Trophoblast cell (in vitro differentiated cells and primary cell): ENCODE measurements at regions not wholly inside any gene's neighbourhood (a gene's known extent, or its start where the extent isn't known, plus 50 kb on each side); places are given as distances from the start of the nearest gene placed in this dataset.
"Not testable (repeated sequence)": the region's sequence is repeated elsewhere in the genome, so short reads cannot be mapped to it uniquely, and the experiment has no call there.

ENCODE experiments used
- DNase-seq, 2 donors: peaks; one replicate each; pipeline ENCODE4 v3.0.0-alpha.2; 2016
- H2AFZ ChIP-seq: 2 replicates; pipeline ENCODE4 v1.6.1; 2013; ENCODE audit warnings: low read length, moderate library complexity, mild to moderate bottlenecking; ENCODE audit not compliant: insufficient read depth, poor library complexity
- H2AK5ac ChIP-seq: 2 replicates; pipeline ENCODE4 v1.6.1; 2013; ENCODE audit warnings: mild to moderate bottlenecking, low read length
- H2BK120ac ChIP-seq: 2 replicates; pipeline ENCODE4 v1.6.1; 2013; ENCODE audit warnings: low read length, mild to moderate bottlenecking, moderate library complexity; ENCODE audit not compliant: insufficient read depth, poor library complexity
- H2BK12ac ChIP-seq: 2 replicates; pipeline ENCODE4 v1.6.1; 2013; ENCODE audit warnings: mild to moderate bottlenecking, low read length, moderate library complexity
- H2BK5ac ChIP-seq: 2 replicates; pipeline ENCODE4 v1.6.1; 2013; ENCODE audit warnings: low read length, low read depth, moderate library complexity, mild to moderate bottlenecking; ENCODE audit not compliant: poor library complexity
- H3K14ac ChIP-seq: 2 replicates; pipeline ENCODE4 v1.6.1; 2013; ENCODE audit warnings: mild to moderate bottlenecking, low read length
- H3K18ac ChIP-seq: 2 replicates; pipeline ENCODE4 v1.6.1; 2013; ENCODE audit warnings: mild to moderate bottlenecking, low read length
- H3K23ac ChIP-seq: 2 replicates; pipeline ENCODE4 v1.6.1; 2013; ENCODE audit warnings: low read length
- H3K27ac ChIP-seq: 2 replicates; pipeline ENCODE4 v1.5.1; 2013; ENCODE audit warnings: low read depth, mild to moderate bottlenecking, inconsistent platforms, low read length, moderate library complexity
- H3K27me3 ChIP-seq: 2 replicates; pipeline ENCODE4 v1.6.1; 2013; ENCODE audit warnings: inconsistent platforms, mild to moderate bottlenecking, low read length, moderate library complexity; ENCODE audit not compliant: insufficient read depth
- H3K36me3 ChIP-seq, 2 experiments: 1 replicate in 1 of 2; 2 replicates in 1 of 2; pipeline ENCODE4 v1.6.1; 2013; ENCODE audit warnings: low read length in 2 of 2, mild to moderate bottlenecking in 2 of 2, moderate library complexity in 1 of 2; ENCODE audit not compliant: insufficient read depth in 2 of 2, control insufficient read depth in 1 of 2
- H3K4ac ChIP-seq: 2 replicates; pipeline ENCODE4 v1.6.1; 2013; ENCODE audit warnings: low read depth, mild to moderate bottlenecking, low read length, moderate library complexity
- H3K4me1 ChIP-seq, 2 experiments: 1 replicate in 1 of 2; 2 replicates in 1 of 2; pipeline ENCODE4 v1.6.1; 2013; ENCODE audit warnings: low read length in 2 of 2, mild to moderate bottlenecking in 2 of 2, moderate library complexity in 1 of 2; ENCODE audit not compliant: insufficient read depth in 2 of 2, control insufficient read depth in 1 of 2
- H3K4me2 ChIP-seq: 2 replicates; pipeline ENCODE4 v1.6.1; 2013; ENCODE audit warnings: inconsistent platforms, mild to moderate bottlenecking, low read length, moderate library complexity
- H3K4me3 ChIP-seq: 2 replicates; pipeline ENCODE4 v1.5.1; 2013; ENCODE audit warnings: mild to moderate bottlenecking, low read depth, low read length, inconsistent platforms
- H3K79me1 ChIP-seq: one replicate; pipeline ENCODE4 v1.6.1; 2013; ENCODE audit warnings: low read length
- H3K79me2 ChIP-seq: 2 replicates; pipeline ENCODE4 v1.6.1; 2013; ENCODE audit warnings: low read length, mild to moderate bottlenecking; ENCODE audit not compliant: control insufficient read depth, insufficient read depth, poor library complexity
- H3K9ac ChIP-seq: 2 replicates; pipeline ENCODE4 v1.6.1; 2013; ENCODE audit warnings: mild to moderate bottlenecking, low read length
- H3K9me3 ChIP-seq: 2 replicates; pipeline ENCODE4 v1.6.1; 2013; ENCODE audit warnings: low read depth, mild to moderate bottlenecking, control low read depth, inconsistent platforms, low read length; ENCODE audit not compliant: insufficient read depth
- H4K12ac ChIP-seq: 2 replicates; pipeline ENCODE4 v1.6.1; 2013; ENCODE audit warnings: low read depth, mild to moderate bottlenecking, low read length, moderate library complexity
- H4K8ac ChIP-seq: 2 replicates; pipeline ENCODE4 v1.6.1; 2013; ENCODE audit warnings: low read depth, mild to moderate bottlenecking, low read length, moderate library complexity
- H4K91ac ChIP-seq: one replicate; pipeline ENCODE4 v1.6.1; 2013; ENCODE audit warnings: low read depth, mild to moderate bottlenecking, low read length, moderate library complexity
- WGBS: extraction: QIAGEN DNeasy Blood & Tissue Kit; methylation state at CpG from one replicate; pipeline ENCODE4 v1.1.7; 2013; ENCODE audit warnings: missing lambda C conversion rate; ENCODE audit not compliant: insufficient read length, insufficient coverage; ENCODE audit errors: extremely low coverage; 5-methylcytosine and 5-hydroxymethylcytosine counted together

GRCh38 chr12:104886418-104887401 lies 71.4 kb downstream of the SLC41A2 start:
- H4K12ac ChIP-seq, result no peak overlapping the region
- H4K8ac ChIP-seq, result no peak overlapping the region
- H2BK120ac ChIP-seq, result no peak overlapping the region
- no peak overlapping the region for H3K9ac ChIP-seq
- no peak overlapping the region for H2BK5ac ChIP-seq
- H2BK12ac ChIP-seq, result no peak overlapping the region
- H3K4me2 ChIP-seq, result no peak overlapping the region
- H3K4ac ChIP-seq, result no peak overlapping the region
- peaks cover 4% of the 10 kb centered on the region for H3K9me3 ChIP-seq
- no peaks in the 10 kb centered on the region for H3K79me2 ChIP-seq
- DNase-seq, result no peak
- no CpG with 5 or more reads among the region's 3 CpGs for WGBS
- H2AFZ ChIP-seq, result no peak overlapping the region
- no peaks in the 10 kb centered on the region for H3K27me3 ChIP-seq
- H3K14ac ChIP-seq, result no peak overlapping the region
- no peak overlapping the region for H4K91ac ChIP-seq
- H3K27ac ChIP-seq, result no peak overlapping the region
- H3K4me3 ChIP-seq, result no peak overlapping the region
- H3K4me1 ChIP-seq, result no peaks in the 10 kb centered on the region
- no peak overlapping the region for H3K18ac ChIP-seq
- no peaks in the 10 kb centered on the region for H3K36me3 ChIP-seq
- H3K23ac ChIP-seq, result no peak overlapping the region
- no peak overlapping the region for H2AK5ac ChIP-seq
- no peaks in the 10 kb centered on the region for H3K79me1 ChIP-seq

- not testable (repeated sequence) for H3K79me2 ChIP-seq, H3K23ac ChIP-seq, H2BK120ac ChIP-seq, H4K12ac ChIP-seq, H3K4me3 ChIP-seq, H2AFZ ChIP-seq, H3K4me2 ChIP-seq, H3K9me3 ChIP-seq, H2BK5ac ChIP-seq, H3K36me3 ChIP-seq, H3K27ac ChIP-seq, H2AK5ac ChIP-seq, H3K27me3 ChIP-seq, H4K91ac ChIP-seq, H3K4me1 ChIP-seq, H3K14ac ChIP-seq, H3K4ac ChIP-seq, H3K9ac ChIP-seq, H3K79me1 ChIP-seq, H4K8ac ChIP-seq, H3K18ac ChIP-seq, H2BK12ac ChIP-seq, DNase-seq
- no CpG with 5 or more reads among the region's 3 CpGs for WGBS
These were observed 79.2 kb downstream of the SLC41A2 start for GRCh38 chr12:104878858-104879257.

GRCh38 chr12:104877103-104877705 lies 80.9 kb downstream of the SLC41A2 start:
- DNase-seq, result peak in 1 of 2 donors; percentile 60
- Histone ChIP-seq H4K8ac (no peak overlapping the region), H3K36me3 (no peaks in the 10 kb centered on the region), H3K18ac (no peak overlapping the region), H3K4me2 (no peak overlapping the region), H2BK5ac (no peak overlapping the region), H3K27me3 (no peaks in the 10 kb centered on the region), H3K14ac (no peak overlapping the region), H3K4ac (no peak overlapping the region), H3K9ac (no peak overlapping the region), H3K79me2 (no peaks in the 10 kb centered on the region), H4K12ac (no peak overlapping the region), H3K4me1 (no peaks in the 10 kb centered on the region), H2BK120ac (no peak overlapping the region), H3K4me3 (no peak overlapping the region), H3K27ac (no peak overlapping the region), H2AFZ (no peak overlapping the region), H3K23ac (no peak overlapping the region), H2BK12ac (no peak overlapping the region), H2AK5ac (no peak overlapping the region), H3K9me3 (no peaks in the 10 kb centered on the region), H4K91ac (no peak overlapping the region), H3K79me1 (no peaks in the 10 kb centered on the region)
- WGBS, result no CpG with 5 or more reads among the region's 3 CpGs

- Histone ChIP-seq H2BK5ac (no peak overlapping the region), H4K12ac (no peak overlapping the region), H4K8ac (no peak overlapping the region), H2AK5ac (no peak overlapping the region), H2AFZ (no peak overlapping the region), H3K4me1 (no peaks in the 10 kb centered on the region), H3K27me3 (no peaks in the 10 kb centered on the region), H3K9me3 (no peaks in the 10 kb centered on the region), H4K91ac (no peak overlapping the region), H3K4ac (no peak overlapping the region), H3K14ac (no peak overlapping the region), H2BK12ac (no peak overlapping the region), H3K79me1 (no peaks in the 10 kb centered on the region), H3K79me2 (no peaks in the 10 kb centered on the region), H3K23ac (no peak overlapping the region), H3K4me3 (no peak overlapping the region), H3K18ac (no peak overlapping the region), H3K9ac (no peak overlapping the region), H3K4me2 (no peak overlapping the region), H3K36me3 (no peaks in the 10 kb centered on the region), H3K27ac (no peak overlapping the region), H2BK120ac (no peak overlapping the region)
- WGBS, result no CpG with 5 or more reads among the region's 2 CpGs
- DNase-seq, result no peak
These were observed 84.7 kb downstream of the SLC41A2 start for GRCh38 chr12:104873374-104873773.
